HepG2 (cell line): ENCODE measurements at regions not wholly inside any gene's neighbourhood (a gene's known extent, or its start where the extent isn't known, plus 50 kb on each side); places are given as distances from the start of the nearest gene placed in this dataset.

Experiments used
- ATAC-seq: fragments of 200-7000 bp; cut with Tn5 transposase; 3 replicates; pipeline ENCODE4 v1.9.1; 2020; ENCODE audit warnings: mild to moderate bottlenecking, moderate library complexity
- BruUV-seq: library from RNA; stranded (reverse); fragments of 400-500 nt; replicated peaks from 2 replicates; lab custom pipeline; 2021; lab: Mats Ljungman, UMichigan
- CTCF ChIA-PET: fragments of 300-600 bp; formaldehyde crosslinking; extraction: SDS; loops from one replicate; lab custom pipeline; 2021; ENCODE audit warnings: low total read pairs, inconsistent platforms, low intra/inter-chr PET ratio; lab: Yijun Ruan, JAX
- POLR2A ChIA-PET: fragments of 350-600 bp; sonication (Branson Sonifier 250); formaldehyde crosslinking; loops from one replicate; lab custom pipeline; 2020; ENCODE audit warnings: antibody characterized with exemption, inconsistent platforms; lab: Yijun Ruan, JAX
- DNase-seq: peaks from one replicate; pipeline ENCODE4 v3.0.0-alpha.2; 2015; ENCODE audit warnings: low spot score
- FAIRE-seq: peaks from 3 replicates; lab custom pipeline; 2011; peaks lifted over from hg19 to GRCh38; lab: Jason Lieb, UNC
- H2AFZ ChIP-seq: one replicate; pipeline ENCODE4 v1.6.1; 2011; ENCODE audit warnings: low read length, inconsistent platforms
- H3K27ac ChIP-seq: fragments of 300-600 bp; 3 replicates; pipeline ENCODE4 v1.8.0; 2011; ENCODE audit warnings: mixed run types, mild to moderate bottlenecking, mixed read lengths, low read length, inconsistent platforms; ENCODE audit not compliant: insufficient read depth; ENCODE audit errors: extremely low read length
- H3K27me3 ChIP-seq, 2 experiments: fragments of 200-600 bp in 1 of 2; 2 replicates in 1 of 2; 3 replicates in 1 of 2; pipeline versions ENCODE4 v1.6.0 to v1.8.0; 2011; ENCODE audit warnings: low read length in 2 of 2, mild to moderate bottlenecking in 2 of 2, moderate library complexity in 2 of 2, inconsistent platforms in 1 of 2; ENCODE audit not compliant: insufficient read depth in 2 of 2, control insufficient read depth in 1 of 2
- H3K36me3 ChIP-seq, 2 experiments: fragments of 200-600 bp in 1 of 2; replicated peaks in 1 of 2; 2 replicates in 1 of 2; 3 replicates in 1 of 2; pipeline versions ENCODE4 v1.5.1 to v1.8.0; 2011; ENCODE audit warnings: low read length in 2 of 2, inconsistent platforms in 1 of 2; ENCODE audit not compliant: insufficient read depth in 2 of 2, control insufficient read depth in 1 of 2
- H3K4me1 ChIP-seq: 2 replicates; pipeline ENCODE4 v1.5.1; 2012; ENCODE audit warnings: low read length, inconsistent platforms; ENCODE audit not compliant: insufficient read depth
- H3K4me2 ChIP-seq: 2 replicates; pipeline ENCODE4 v1.6.0; 2011; ENCODE audit warnings: low read depth, low read length, inconsistent platforms
- H3K4me3 ChIP-seq, 3 experiments: fragments of 200-600 bp in 1 of 3; sonication (generic), shearing (Covaris generic) in 1 of 3; replicated peaks in 1 of 3; 2 replicates each; pipeline ENCODE4 v1.5.1; 2011 to 2016; ENCODE audit warnings: low read length in 3 of 3, inconsistent platforms in 2 of 3, low read depth in 2 of 3, mild to moderate bottlenecking in 2 of 3, control low read depth in 1 of 3, mixed read lengths in 1 of 3; ENCODE audit not compliant: insufficient read depth in 1 of 3
- H3K79me2 ChIP-seq: one replicate; pipeline ENCODE4 v1.6.1; 2011; ENCODE audit warnings: low read length, inconsistent platforms; ENCODE audit not compliant: insufficient read depth
- H3K9ac ChIP-seq: 2 replicates; pipeline ENCODE4 v1.6.0; 2011; ENCODE audit warnings: mild to moderate bottlenecking, low read depth, low read length, inconsistent platforms; ENCODE audit not compliant: insufficient read depth
- H3K9me3 ChIP-seq: 2 replicates; pipeline ENCODE4 v1.5.1; 2012; ENCODE audit warnings: mild to moderate bottlenecking, low read length
- H4K20me1 ChIP-seq: 2 replicates; pipeline ENCODE4 v1.6.0; 2011; ENCODE audit warnings: inconsistent platforms, mild to moderate bottlenecking, low read length, moderate library complexity; ENCODE audit not compliant: insufficient read depth
- AKAP8 ChIP-seq: sonication (generic); formaldehyde crosslinking; IDR thresholded peaks from 2 replicates; pipeline ENCODE4 v1.5.1; 2020; ENCODE audit warnings: mild to moderate bottlenecking, missing genetic modification reagents
- EZH2 ChIP-seq: conservative IDR thresholded peaks from 2 replicates; pipeline ENCODE4 v1.6.1; 2012; ENCODE audit warnings: mild to moderate bottlenecking, low read depth, low read length, moderate library complexity
- HDAC6 ChIP-seq: fragments of 200-600 bp; sonication (generic); IDR thresholded peaks from 2 replicates; pipeline ENCODE4 v1.7.0; 2017; ENCODE audit warnings: mild to moderate bottlenecking, antibody characterized with exemption, low read length, low read depth
- MIER3 ChIP-seq: IDR thresholded peaks from 2 replicates; pipeline ENCODE4 v1.6.1; 2016; ENCODE audit warnings: missing compliant biosample characterization, borderline replicate concordance
- SALL2 ChIP-seq: sonication (generic); formaldehyde crosslinking; IDR thresholded peaks from 2 replicates; pipeline ENCODE4 v1.8.1; 2023; ENCODE audit warnings: mild to moderate bottlenecking, missing genetic modification reagents, inconsistent platforms
- SIX4 ChIP-seq: sonication (generic); formaldehyde crosslinking; IDR thresholded peaks from 2 replicates; pipeline ENCODE4 v1.4.0; 2020; ENCODE audit warnings: missing genetic modification reagents
- SMAD3 ChIP-seq: sonication (generic); formaldehyde crosslinking; IDR thresholded peaks from 2 replicates; pipeline ENCODE4 v1.4.0; 2020; ENCODE audit warnings: missing genetic modification reagents
- SNRNP70 ChIP-seq: fragments of 200-400 bp; formaldehyde crosslinking; IDR thresholded peaks from 2 replicates; pipeline ENCODE4 v1.6.1; 2017; ENCODE audit warnings: mild to moderate bottlenecking, low read depth, low read length, moderate library complexity
- TAF1 ChIP-seq: sonication (generic); formaldehyde crosslinking; IDR thresholded peaks from 2 replicates; pipeline ENCODE4 v1.4.0; 2020; ENCODE audit warnings: missing genetic modification reagents
- XRCC5 ChIP-seq: fragments of 200-400 bp; formaldehyde crosslinking; optimal IDR thresholded peaks from 2 replicates; pipeline ENCODE3; 2017; ENCODE audit warnings: mild to moderate bottlenecking, low read length
- YY1 ChIP-seq: IDR thresholded peaks from 2 replicates; pipeline ENCODE4 v1.6.1; 2011; ENCODE audit warnings: low read length, low read depth, moderate library complexity, mild to moderate bottlenecking; ENCODE audit not compliant: insufficient read depth, insufficient replicate concordance
- ZNF260 ChIP-seq: sonication (generic); formaldehyde crosslinking; IDR thresholded peaks from 2 replicates; pipeline ENCODE4 v1.4.0; 2020; ENCODE audit warnings: missing genetic modification reagents, low read depth, mild to moderate bottlenecking, borderline replicate concordance
- ZSCAN21 ChIP-seq: sonication (generic); formaldehyde crosslinking; IDR thresholded peaks from 2 replicates; pipeline ENCODE4 v1.8.0; 2022; ENCODE audit warnings: mild to moderate bottlenecking, missing genetic modification reagents, moderate library complexity, borderline replicate concordance
- WGBS: methylation state at CpG from one replicate; pipeline ENCODE4 v1.1.6; 2017; ENCODE audit warnings: low lambda C conversion rate; 5-methylcytosine and 5-hydroxymethylcytosine counted together
- in situ Hi-C: cut with HindIII; loops from 2 replicates; pipeline ENCODE4 v1.10.0; 2017; ENCODE audit warnings: low pct_unique_long_range_greater_than_20kb; ENCODE audit not compliant: extremely low pct_ligation_motif_present
- intact Hi-C: fragments of 100-400 bp; cut with micrococcal nuclease; formaldehyde crosslinking; loops from one replicate; pipeline ENCODE4 v1.10.0; 2022; ENCODE audit not compliant: unreplicated experiment
- TF ChIP-seq, protein P1 (sequence below): sonication (generic); formaldehyde crosslinking; conservative IDR thresholded peaks from 2 replicates; pipeline ENCODE4 v1.5.0; 2020; ENCODE audit warnings: missing genetic modification reagents
- TF ChIP-seq, protein P2 (sequence below): IDR thresholded peaks from 2 replicates; pipeline ENCODE4 v1.6.1; 2018; ENCODE audit warnings: missing genetic modification reagents
- TF ChIP-seq, protein P3 (sequence below): sonication (generic); formaldehyde crosslinking; IDR thresholded peaks from 2 replicates; pipeline ENCODE4 v1.4.0; 2020; ENCODE audit warnings: low read depth, mild to moderate bottlenecking, missing genetic modification reagents
- TF ChIP-seq, protein P4 (sequence below): IDR thresholded peaks from 2 replicates; pipeline ENCODE4 v1.6.1; 2012; ENCODE audit warnings: inconsistent platforms
- TF ChIP-seq, protein P5 (sequence below): sonication (generic); formaldehyde crosslinking; IDR thresholded peaks from 2 replicates; pipeline ENCODE4 v1.8.0; 2022; ENCODE audit warnings: missing genetic modification reagents, low read depth, mild to moderate bottlenecking, borderline replicate concordance

DNA sequence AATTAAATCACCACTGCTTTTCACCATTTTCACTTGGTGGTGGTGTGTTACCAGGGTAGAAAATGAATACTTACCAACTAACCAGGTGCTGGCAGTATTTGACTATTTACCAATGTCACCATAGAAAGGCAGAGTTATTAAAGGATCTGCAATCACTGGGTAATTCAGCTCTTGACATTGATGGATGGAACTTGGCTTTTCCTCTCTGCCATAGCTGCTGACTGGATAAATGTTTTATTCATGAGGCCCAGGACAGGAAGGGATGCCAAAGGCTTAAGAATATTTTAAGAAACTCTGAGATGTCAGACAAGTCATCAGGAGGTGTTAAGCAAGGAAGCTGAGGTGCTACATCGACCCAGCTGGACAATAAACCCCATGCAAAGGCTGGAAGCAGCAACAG, 495.5 kb upstream of the CFAP20DC start:
- Histone ChIP-seq H3K4me1 (no peaks in the 10 kb centered on the region), H3K9me3 (no peaks in the 10 kb centered on the region), H3K27ac (no peak overlapping the region), H3K79me2 (no peaks in the 10 kb centered on the region), H3K36me3 (no peaks in the 10 kb centered on the region), H3K9ac (no peak overlapping the region), H2AFZ (no peak overlapping the region), H3K27me3 (0 out of 5 replicates have a peak, but pooled peaks cover 0 to 4% of the 10 kb centered on the region in 2 experiments), H3K4me3 (no peak overlapping the region), H4K20me1 (no peaks in the 10 kb centered on the region), H3K4me2 (no peak overlapping the region)
- BruUV-seq = no TSS peak
- no peak for FAIRE-seq
- WGBS = 0% methylated on average over 1 of the region's 1 CpG
- ChIA-PET POLR2A (no interaction called here), CTCF (no interaction called here)
- intact Hi-C loops = no loop called here
- TF ChIP-seq AKAP8 (CRISPR knock-in tag) (no peak), TAF1 (no peak), XRCC5 (no peak), MIER3 (CRISPR knock-in tag) (no peak), YY1 (no peak), HDAC6 (no peak), SMAD3 (CRISPR knock-in tag) (no peak), SIX4 (no peak), ZSCAN21 (CRISPR knock-in tag) (no peak), EZH2 (no peak), SNRNP70 (no peak), ZNF260 (no peak), SALL2 (no peak)
- TF ChIP-seq, protein P1, sequence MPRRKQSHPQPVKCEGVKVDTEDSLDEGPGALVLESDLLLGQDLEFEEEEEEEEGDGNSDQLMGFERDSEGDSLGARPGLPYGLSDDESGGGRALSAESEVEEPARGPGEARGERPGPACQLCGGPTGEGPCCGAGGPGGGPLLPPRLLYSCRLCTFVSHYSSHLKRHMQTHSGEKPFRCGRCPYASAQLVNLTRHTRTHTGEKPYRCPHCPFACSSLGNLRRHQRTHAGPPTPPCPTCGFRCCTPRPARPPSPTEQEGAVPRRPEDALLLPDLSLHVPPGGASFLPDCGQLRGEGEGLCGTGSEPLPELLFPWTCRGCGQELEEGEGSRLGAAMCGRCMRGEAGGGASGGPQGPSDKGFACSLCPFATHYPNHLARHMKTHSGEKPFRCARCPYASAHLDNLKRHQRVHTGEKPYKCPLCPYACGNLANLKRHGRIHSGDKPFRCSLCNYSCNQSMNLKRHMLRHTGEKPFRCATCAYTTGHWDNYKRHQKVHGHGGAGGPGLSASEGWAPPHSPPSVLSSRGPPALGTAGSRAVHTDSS = no peak
- TF ChIP-seq, protein P2, sequence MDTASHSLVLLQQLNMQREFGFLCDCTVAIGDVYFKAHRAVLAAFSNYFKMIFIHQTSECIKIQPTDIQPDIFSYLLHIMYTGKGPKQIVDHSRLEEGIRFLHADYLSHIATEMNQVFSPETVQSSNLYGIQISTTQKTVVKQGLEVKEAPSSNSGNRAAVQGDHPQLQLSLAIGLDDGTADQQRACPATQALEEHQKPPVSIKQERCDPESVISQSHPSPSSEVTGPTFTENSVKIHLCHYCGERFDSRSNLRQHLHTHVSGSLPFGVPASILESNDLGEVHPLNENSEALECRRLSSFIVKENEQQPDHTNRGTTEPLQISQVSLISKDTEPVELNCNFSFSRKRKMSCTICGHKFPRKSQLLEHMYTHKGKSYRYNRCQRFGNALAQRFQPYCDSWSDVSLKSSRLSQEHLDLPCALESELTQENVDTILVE (CRISPR knock-in tag) = no peak
- TF ChIP-seq, protein P3, sequence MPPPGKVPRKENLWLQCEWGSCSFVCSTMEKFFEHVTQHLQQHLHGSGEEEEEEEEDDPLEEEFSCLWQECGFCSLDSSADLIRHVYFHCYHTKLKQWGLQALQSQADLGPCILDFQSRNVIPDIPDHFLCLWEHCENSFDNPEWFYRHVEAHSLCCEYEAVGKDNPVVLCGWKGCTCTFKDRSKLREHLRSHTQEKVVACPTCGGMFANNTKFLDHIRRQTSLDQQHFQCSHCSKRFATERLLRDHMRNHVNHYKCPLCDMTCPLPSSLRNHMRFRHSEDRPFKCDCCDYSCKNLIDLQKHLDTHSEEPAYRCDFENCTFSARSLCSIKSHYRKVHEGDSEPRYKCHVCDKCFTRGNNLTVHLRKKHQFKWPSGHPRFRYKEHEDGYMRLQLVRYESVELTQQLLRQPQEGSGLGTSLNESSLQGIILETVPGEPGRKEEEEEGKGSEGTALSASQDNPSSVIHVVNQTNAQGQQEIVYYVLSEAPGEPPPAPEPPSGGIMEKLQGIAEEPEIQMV (CRISPR knock-in tag) = no peak
- TF ChIP-seq, protein P4, sequence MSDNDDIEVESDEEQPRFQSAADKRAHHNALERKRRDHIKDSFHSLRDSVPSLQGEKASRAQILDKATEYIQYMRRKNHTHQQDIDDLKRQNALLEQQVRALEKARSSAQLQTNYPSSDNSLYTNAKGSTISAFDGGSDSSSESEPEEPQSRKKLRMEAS = no peak
- TF ChIP-seq, protein P5, sequence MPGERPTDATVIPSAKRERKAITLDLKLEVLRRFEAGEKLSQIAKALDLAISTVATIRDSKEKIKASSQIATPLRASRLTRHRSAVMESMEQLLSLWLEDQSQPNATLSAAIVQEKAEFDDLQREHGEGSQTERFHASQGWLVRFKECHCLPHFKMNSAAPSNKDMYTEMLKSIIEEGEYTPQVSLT (CRISPR knock-in tag) = no peak
- DNase-seq = no peak
- in situ Hi-C loops = no loop called here
- no peak for ATAC-seq
